Ovary (tissue), 7 donors: ENCODE measurements at regions not wholly inside any gene's neighbourhood (a gene's known extent, or its start where the extent isn't known, plus 50 kb on each side); places are given as distances from the start of the nearest gene placed in this dataset.

Source experiments
- DNase-seq, 5 donors: peaks; one replicate each; pipeline ENCODE4 v3.0.0-alpha.2; 2019 to 2020
- H3K27ac ChIP-seq, 2 donors: fragments of 200-600 bp; one replicate each; pipeline versions ENCODE4 v1.5.1 to v1.8.0; 2019 to 2022
- H3K27me3 ChIP-seq: fragments of 200-600 bp; one replicate; pipeline ENCODE4 v1.8.0; 2022
- H3K36me3 ChIP-seq: fragments of 200-600 bp; sonication (generic); one replicate; pipeline ENCODE4 v1.5.1; 2019
- H3K4me1 ChIP-seq: one replicate; pipeline ENCODE4 v1.8.1; 2013; ENCODE audit warnings: mild to moderate bottlenecking, moderate library complexity; ENCODE audit not compliant: insufficient read depth
- H3K4me3 ChIP-seq: fragments of 200-600 bp; sonication (generic); one replicate; pipeline ENCODE4 v1.5.1; 2017
- H3K9me3 ChIP-seq, 2 donors: fragments of 200-600 bp in 1 of 2; sonication (generic) in 1 of 2; one replicate each; pipeline versions ENCODE4 v1.5.1 to v1.8.1; 2013 to 2019; ENCODE audit warnings: mild to moderate bottlenecking in 1 of 2, moderate library complexity in 1 of 2
- CTCF ChIP-seq, 3 donors: fragments of 450-650 bp in 2 of 3; fragments of 200-600 bp in 1 of 3; IDR thresholded peaks; one replicate each; pipeline versions ENCODE4 v1.5.1 to v1.8.0; 2016 to 2022; ENCODE audit warnings: antibody characterized with exemption in 3 of 3, mild to moderate bottlenecking in 1 of 3
- EP300 ChIP-seq: sonication (generic); formaldehyde crosslinking; IDR thresholded peaks from one replicate; pipeline ENCODE4 v1.6.1; 2017; ENCODE audit warnings: antibody characterized with exemption
- POLR2A ChIP-seq: fragments of 450-650 bp; IDR thresholded peaks from one replicate; pipeline ENCODE4 v1.6.1; 2017; ENCODE audit warnings: antibody characterized with exemption, mild to moderate bottlenecking, moderate library complexity
- WGBS, 3 donors: extraction: QIAGEN DNeasy Blood & Tissue Kit in 1 of 3; methylation state at CpG; one replicate each; pipeline versions ENCODE4 v1.1.5 to v1.1.7; 2013 to 2017; 5-methylcytosine and 5-hydroxymethylcytosine counted together
- intact Hi-C, 4 donors: fragments of 100-400 bp; cut with DNase I; formaldehyde crosslinking; loops; one replicate each; pipeline versions ENCODE4 v1.11.0 to v1.15.1; 2022 to 2023
- donor health status: DM: no; HTN: no; CAD: no; lungs with moderate emphysema.
- donor health status: DM: no; HTN: no; CAD: no.
- donor health status: Bipolar disorder and iron deficiency.
- donor health status: DM: no; HTN: no; CAD: no.
- donor health status: DM: yes; HTN: yes; CAD: no.

GRCh38 chr14:98647754-98648153 is 624.2 kb downstream of the BCL11B start:
- TF ChIP-seq POLR2A (no peak), CTCF (IDR thresholded peaks at IDR 0.05) (no peak), EP300 (no peak)
- Histone ChIP-seq H3K36me3 (no peaks in the 10 kb centered on the region), H3K4me3 (no peak overlapping the region), H3K4me1 (no peaks in the 10 kb centered on the region), H3K27me3 (no peaks in the 10 kb centered on the region), H3K27ac (no peak overlapping the region), H3K9me3 (no peaks in the 10 kb centered on the region)
- WGBS, 3 donors = 80 to 86% (median 80%) methylated on average over 5 of the region's 5 CpGs
- intact Hi-C loops = no loop called here
- no peak for DNase-seq

- TF ChIP-seq POLR2A = no peak
- no peak for TF ChIP-seq EP300
- TF ChIP-seq CTCF (IDR thresholded peaks at IDR 0.05) = no peak
- Histone ChIP-seq H3K4me3 (no peak overlapping the region), H3K27me3 (no peaks in the 10 kb centered on the region), H3K4me1 (no peaks in the 10 kb centered on the region), H3K36me3 (no peaks in the 10 kb centered on the region), H3K9me3 (no peaks in the 10 kb centered on the region), H3K27ac (no peak overlapping the region)
- 63 to 71% (median 70%) methylated on average over 3 of the region's 3 CpGs for WGBS, 3 donors
- DNase-seq = no peak
- intact Hi-C loops = loop anchor here in 1 of 4 donors (10.0 kb wide), 1 partner anchor 1504 kb away; the partner anchor contains the start of gene DEGS2
Measured at GRCh38 chr14:98651037-98651436, 621.0 kb downstream of the BCL11B start.

GRCh38 chr14:98665007-98665406 is 607.0 kb downstream of the BCL11B start:
- no peaks in the 10 kb centered on the region for H3K27me3 ChIP-seq
- no peak for DNase-seq
- TF ChIP-seq CTCF (IDR thresholded peaks at IDR 0.05) (no peak), EP300 (no peak), POLR2A (no peak)
- no peak overlapping the region for H3K4me3 ChIP-seq
- H3K36me3 ChIP-seq = no peaks in the 10 kb centered on the region
- 56 to 70% (median 69%) methylated on average over 4 of the region's 4 CpGs for WGBS, 3 donors
- H3K4me1 ChIP-seq = no peaks in the 10 kb centered on the region
- H3K9me3 ChIP-seq = no peaks in the 10 kb centered on the region
- no peak overlapping the region for H3K27ac ChIP-seq
- intact Hi-C loops = no loop called here

- intact Hi-C loops = no loop called here
- TF ChIP-seq EP300 = no peak
- TF ChIP-seq CTCF (IDR thresholded peaks at IDR 0.05) = no peak
- no peak for TF ChIP-seq POLR2A
- WGBS, 3 donors = 52 to 56% (median 53%) methylated on average over 5 of the region's 5 CpGs
- Histone ChIP-seq H3K27ac (no peak overlapping the region), H3K4me3 (no peak overlapping the region), H3K27me3 (no peaks in the 10 kb centered on the region), H3K36me3 (no peaks in the 10 kb centered on the region), H3K4me1 (no peaks in the 10 kb centered on the region), H3K9me3 (no peaks in the 10 kb centered on the region)
- DNase-seq = no peak
Measured at GRCh38 chr14:98666545-98666944, 605.5 kb downstream of the BCL11B start.

GRCh38 chr14:98682033-98682432 is 590.0 kb downstream of the BCL11B start:
- 77 to 87% (median 84%) methylated on average over 3 of the region's 3 CpGs for WGBS, 3 donors

More at GRCh38 chr14:98682033-98682432, 590.0 kb downstream of the BCL11B start:
- H3K9me3 ChIP-seq = no peaks in the 10 kb centered on the region
- TF ChIP-seq CTCF (IDR thresholded peaks at IDR 0.05) (no peak), POLR2A (no peak), EP300 (no peak)
- no peaks in the 10 kb centered on the region for H3K27me3 ChIP-seq
- no peak overlapping the region for H3K27ac ChIP-seq
- H3K4me1 ChIP-seq = no peaks in the 10 kb centered on the region
- DNase-seq = no peak
- intact Hi-C loops = no loop called here
- no peaks in the 10 kb centered on the region for H3K36me3 ChIP-seq
- H3K4me3 ChIP-seq = no peak overlapping the region
